BLaER1 treated with 17β-estradiol and CSF1 and Interleukin-3, amounts not matched to agents 10 nM and 100 nM (cell line): ENCODE measurements at regions not wholly inside any gene's neighbourhood (a gene's known extent, or its start where the extent isn't known, plus 50 kb on each side); places are given as distances from the start of the nearest gene placed in this dataset.

Source experiments
- H3K27ac ChIP-seq, 11 experiments: shearing (Covaris generic); formaldehyde crosslinking; 2 replicates each; pipeline ENCODE4 v1.8.1; 2022
- H3K27me3 ChIP-seq, 11 experiments: shearing (Covaris generic); formaldehyde crosslinking; 2 replicates each; pipeline ENCODE4 v1.8.1; 2022
- H3K36me3 ChIP-seq, 11 experiments: shearing (Covaris generic); formaldehyde crosslinking; 2 replicates each; pipeline ENCODE4 v1.8.1; 2022
- H3K4me1 ChIP-seq, 10 experiments: shearing (Covaris generic); formaldehyde crosslinking; 2 replicates each; pipeline ENCODE4 v1.8.1; 2022
- H3K4me2 ChIP-seq, 11 experiments: shearing (Covaris generic); formaldehyde crosslinking; 2 replicates each; pipeline ENCODE4 v1.8.1; 2022
- H3K4me3 ChIP-seq, 10 experiments: shearing (Covaris generic); formaldehyde crosslinking; 2 replicates each; pipeline ENCODE4 v1.8.1; 2022
- H3K9ac ChIP-seq, 11 experiments: shearing (Covaris generic); formaldehyde crosslinking; 2 replicates each; pipeline ENCODE4 v1.8.1; 2022
- H3K9me3 ChIP-seq, 11 experiments: shearing (Covaris generic); formaldehyde crosslinking; replicated peaks in 1 of 11; 2 replicates each; pipeline ENCODE4 v1.8.1; 2022
- H4K20me1 ChIP-seq, 11 experiments: shearing (Covaris generic); formaldehyde crosslinking; 2 replicates each; pipeline ENCODE4 v1.8.1; 2022
- Cebpa-rat ChIP-seq, 11 experiments: shearing (Covaris generic); IDR thresholded peaks; 2 replicates each; pipeline ENCODE4 v1.8.1; 2022

DNA sequence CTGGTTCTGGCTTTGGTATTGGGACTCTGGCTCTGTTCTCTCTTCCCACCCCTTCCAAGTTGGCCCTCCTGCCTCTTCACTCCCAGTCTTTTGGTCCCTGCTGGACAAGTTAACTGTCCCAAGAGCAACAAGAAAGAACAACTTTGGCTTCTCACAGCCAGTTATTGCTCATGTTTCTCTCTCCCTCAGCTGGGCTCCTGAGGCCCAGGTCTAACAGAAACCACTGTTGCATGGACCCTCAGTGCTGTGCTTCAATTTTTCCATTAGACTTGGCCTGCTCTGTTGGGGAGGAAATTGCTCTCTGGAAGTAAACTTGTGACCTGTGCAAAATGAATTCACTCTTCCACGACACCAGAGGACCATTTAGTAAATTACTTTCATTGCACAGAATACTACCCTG, 64.5 kb downstream of the CHST2 start:
- H3K27me3 ChIP-seq = no peaks in the 10 kb centered on the region
- no peak overlapping the region for H3K9ac ChIP-seq
- no peaks in the 10 kb centered on the region for H3K36me3 ChIP-seq
- H3K4me2 ChIP-seq = 0 out of 22 replicates have a peak overlapping the region, but pooled peaks of 1 of the 11 experiments have one; percentile 0
- H3K9me3 ChIP-seq = peaks cover 13 to 18% (median 14%) of the 10 kb centered on the region in 11 experiments; a peak in 19 of 22 replicates
- no peak overlapping the region for H3K27ac ChIP-seq
- no peaks in the 10 kb centered on the region for H4K20me1 ChIP-seq
- TF ChIP-seq Cebpa-rat (IDR thresholded peaks at IDR 0.05) = no peak
- peaks cover 0 to 19% (median 1%) of the 10 kb centered on the region in 10 experiments; a peak in 6 of 20 replicates for H3K4me1 ChIP-seq
- no peak overlapping the region for H3K4me3 ChIP-seq

DNA sequence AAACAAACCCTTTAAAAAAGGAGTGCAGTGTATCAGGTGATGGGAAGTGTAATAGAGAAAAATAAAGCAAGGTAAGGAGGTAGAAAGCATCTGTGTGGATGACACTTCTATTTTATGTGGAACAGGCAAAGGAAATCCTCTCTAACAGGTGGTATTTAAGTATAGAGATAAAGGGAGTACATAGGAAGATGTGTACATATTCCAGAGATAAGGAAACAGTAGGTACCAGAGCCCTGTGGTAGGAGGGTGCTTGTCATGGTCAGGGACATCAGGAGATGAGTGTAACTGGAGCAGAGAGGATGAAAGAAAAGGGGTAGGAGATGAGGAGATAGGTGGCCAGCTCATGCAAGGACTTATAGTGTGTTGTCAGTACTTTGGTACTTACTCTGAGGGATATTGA, 65.8 kb downstream of the CHST2 start:
- H3K4me3 ChIP-seq = no peak overlapping the region
- H3K36me3 ChIP-seq = no peaks in the 10 kb centered on the region
- peaks cover 0 to 19% (median 1%) of the 10 kb centered on the region in 10 experiments; a peak in 6 of 20 replicates for H3K4me1 ChIP-seq
- H3K9me3 ChIP-seq = peaks cover 11 to 17% (median 12%) of the 10 kb centered on the region in 11 experiments; a peak in 19 of 22 replicates
- no peaks in the 10 kb centered on the region for H3K27me3 ChIP-seq
- H3K4me2 ChIP-seq = no peak overlapping the region
- H4K20me1 ChIP-seq = no peaks in the 10 kb centered on the region
- no peak for TF ChIP-seq Cebpa-rat (IDR thresholded peaks at IDR 0.05)
- no peak overlapping the region for H3K9ac ChIP-seq
- H3K27ac ChIP-seq = no peak overlapping the region

DNA sequence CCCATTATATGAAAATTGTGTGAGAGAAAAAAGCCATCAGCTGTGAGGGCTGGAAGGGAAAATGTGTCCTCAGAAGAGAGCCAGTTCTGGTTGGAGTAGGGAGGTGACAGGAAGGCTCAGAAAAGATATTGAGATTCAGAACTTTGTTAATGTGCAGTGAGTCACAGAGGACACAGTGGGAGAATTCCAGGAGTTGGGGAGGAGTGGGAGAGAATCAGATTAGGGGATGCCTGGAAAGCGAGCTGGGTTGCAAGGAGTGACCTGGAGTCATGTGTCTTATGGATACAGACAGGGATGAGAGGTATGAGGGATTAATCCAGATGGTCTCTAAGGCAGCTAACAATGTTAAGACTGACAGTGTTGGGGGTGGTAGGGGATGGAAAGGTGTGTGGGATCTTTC, 67.5 kb downstream of the CHST2 start:
- no peaks in the 10 kb centered on the region for H3K36me3 ChIP-seq

DNA sequence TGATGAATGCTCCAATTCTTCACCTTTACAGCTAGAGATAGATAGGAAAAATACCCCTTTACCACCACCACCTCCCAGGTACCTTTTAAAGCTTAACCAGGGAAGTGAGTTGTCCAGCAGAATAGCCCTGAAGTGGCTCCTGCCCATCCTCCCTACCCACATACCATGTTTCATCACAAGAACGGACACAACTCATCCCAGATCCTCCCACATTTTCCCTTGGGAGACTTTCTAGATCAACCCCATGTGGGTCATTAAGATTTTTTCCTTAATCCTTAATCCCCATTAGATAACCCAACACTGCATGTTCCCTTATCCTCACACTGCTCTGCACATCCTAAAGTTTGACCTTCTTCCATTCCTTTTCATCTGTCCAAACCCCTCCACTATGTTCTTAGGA, 69.3 kb downstream of the CHST2 start:
- Histone ChIP-seq H3K27ac (no peak overlapping the region), H3K27me3 (no peaks in the 10 kb centered on the region), H3K9me3 (peaks cover 9 to 16% (median 12%) of the 10 kb centered on the region in 11 experiments; a peak in 16 of 22 replicates), H3K4me1 (no peaks in the 10 kb centered on the region; a peak in 1 of 20 replicates), H3K9ac (no peak overlapping the region), H3K4me2 (no peak overlapping the region), H4K20me1 (no peaks in the 10 kb centered on the region), H3K4me3 (no peak overlapping the region), H3K36me3 (no peaks in the 10 kb centered on the region)
- no peak for TF ChIP-seq Cebpa-rat (IDR thresholded peaks at IDR 0.05)

More for the DNA sequence above, 67.5 kb downstream of the CHST2 start:
- Histone ChIP-seq H3K4me3 (no peak overlapping the region), H3K9me3 (peaks cover 0 to 1% (median 0%) of the 10 kb centered on the region in 11 experiments; a peak in 2 of 22 replicates), H3K4me2 (no peak overlapping the region), H4K20me1 (no peaks in the 10 kb centered on the region), H3K27me3 (no peaks in the 10 kb centered on the region), H3K9ac (no peak overlapping the region), H3K27ac (no peak overlapping the region), H3K4me1 (peaks cover 0 to 15% (median 1%) of the 10 kb centered on the region in 10 experiments; a peak in 6 of 20 replicates)
- TF ChIP-seq Cebpa-rat (IDR thresholded peaks at IDR 0.05) = no peak

DNA sequence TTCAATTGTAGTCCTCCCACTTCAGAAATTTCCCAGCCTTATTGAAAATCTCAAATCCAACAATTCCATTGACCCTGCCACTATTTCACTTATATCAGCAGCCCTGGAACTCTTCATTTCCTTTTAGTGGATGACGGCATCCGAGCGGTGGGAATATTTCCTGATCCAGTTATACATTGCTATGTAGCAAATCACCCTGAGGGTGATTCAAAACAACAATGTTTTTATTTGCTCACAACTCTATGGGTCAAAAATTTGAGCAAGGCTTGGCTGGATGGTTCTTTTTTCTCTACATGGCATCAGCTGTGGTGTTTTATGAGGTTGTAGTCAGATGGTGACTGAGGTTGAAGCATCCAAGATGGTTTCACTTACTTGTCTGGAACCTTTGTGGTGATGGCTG, 70.5 kb downstream of the CHST2 start:
- H4K20me1 ChIP-seq = no peaks in the 10 kb centered on the region
- no peaks in the 10 kb centered on the region for H3K27me3 ChIP-seq
- H3K4me1 ChIP-seq = no peaks in the 10 kb centered on the region
- H3K9ac ChIP-seq = no peak overlapping the region
- H3K27ac ChIP-seq = no peak overlapping the region
- no peak overlapping the region for H3K4me3 ChIP-seq
- H3K9me3 ChIP-seq = peaks cover 9 to 17% (median 12%) of the 10 kb centered on the region in 11 experiments; a peak in 16 of 22 replicates
- H3K4me2 ChIP-seq = no peak overlapping the region
- no peak for TF ChIP-seq Cebpa-rat (IDR thresholded peaks at IDR 0.05)
- no peaks in the 10 kb centered on the region for H3K36me3 ChIP-seq

DNA sequence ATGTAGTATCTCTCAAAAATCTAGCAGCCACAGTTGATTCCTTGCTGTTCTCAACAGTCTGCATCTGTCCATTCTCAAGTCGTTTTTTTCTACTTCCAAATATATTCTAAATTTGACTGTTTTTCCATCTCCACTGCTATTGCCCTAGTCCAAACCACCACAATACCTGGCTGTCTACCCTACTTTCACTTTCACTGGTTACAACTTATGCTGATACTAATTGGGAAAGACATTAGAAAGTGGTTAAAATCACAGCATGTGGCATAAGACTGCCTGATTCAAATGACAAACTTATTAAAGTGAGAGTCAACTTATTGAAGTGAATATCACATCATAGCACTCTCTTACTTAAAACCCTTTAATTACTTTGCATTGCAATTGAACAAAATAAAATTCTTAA, 72.6 kb downstream of the CHST2 start:
- Histone ChIP-seq H3K4me2 (no peak overlapping the region), H3K36me3 (no peaks in the 10 kb centered on the region), H3K9ac (no peak overlapping the region), H4K20me1 (no peaks in the 10 kb centered on the region), H3K4me3 (no peak overlapping the region), H3K27ac (no peak overlapping the region), H3K4me1 (no peaks in the 10 kb centered on the region), H3K27me3 (no peaks in the 10 kb centered on the region), H3K9me3 (peaks cover 9 to 30% (median 19%) of the 10 kb centered on the region in 11 experiments; a peak in 19 of 22 replicates)
- no peak for TF ChIP-seq Cebpa-rat (IDR thresholded peaks at IDR 0.05)

DNA sequence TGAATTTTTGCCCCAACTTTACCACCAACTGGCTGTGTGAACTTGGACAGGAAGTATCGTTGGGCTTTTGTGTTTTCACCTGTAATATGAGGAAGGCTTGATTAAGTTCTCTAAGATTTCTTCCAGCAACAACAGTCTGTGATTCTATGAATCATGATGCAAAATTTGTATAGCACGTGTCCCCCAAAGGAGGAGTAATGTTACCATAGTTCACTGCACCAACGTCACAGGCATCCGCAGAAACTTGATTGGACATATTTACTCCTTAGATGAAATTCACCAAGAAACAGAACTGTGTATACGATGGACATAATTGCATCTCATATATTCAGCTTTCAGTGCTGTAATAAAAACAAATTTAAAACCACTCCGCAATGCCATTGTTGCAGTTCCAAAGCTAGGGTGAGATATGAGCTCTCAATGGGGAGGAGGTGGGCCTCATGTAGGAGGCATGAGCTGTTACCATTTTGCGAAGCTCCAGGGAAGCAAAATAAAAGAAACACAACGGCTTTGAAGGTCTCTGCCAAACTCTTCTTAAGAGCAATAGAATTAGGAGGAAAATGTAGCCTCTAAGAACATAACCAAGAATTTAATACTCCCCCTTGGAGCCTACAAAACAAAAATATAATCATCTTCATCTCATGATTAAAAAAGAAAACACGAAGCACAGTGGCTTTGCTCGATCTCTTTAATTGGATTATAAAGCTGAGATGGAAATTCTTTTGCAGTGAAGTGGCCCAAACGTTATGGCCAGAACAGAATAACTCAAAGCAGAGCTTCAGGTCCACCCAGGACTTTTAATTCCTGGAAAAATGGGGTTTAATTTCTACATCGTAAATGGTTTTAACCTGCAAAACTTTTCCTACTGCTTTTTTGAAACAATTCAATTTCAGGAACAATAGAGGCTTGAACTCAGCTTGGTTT, 80.7 kb downstream of the CHST2 start:
- Histone ChIP-seq H3K27ac (no peak overlapping the region), H3K4me2 (no peak overlapping the region), H3K36me3 (no peaks in the 10 kb centered on the region), H3K9ac (no peak overlapping the region), H3K27me3 (no peaks in the 10 kb centered on the region), H3K4me1 (peaks cover 0 to 10% (median 6%) of the 10 kb centered on the region in 10 experiments; a peak in 10 of 20 replicates), H3K4me3 (no peak overlapping the region), H4K20me1 (no peaks in the 10 kb centered on the region), H3K9me3 (peaks cover 2 to 30% (median 22%) of the 10 kb centered on the region in 11 experiments)
- no peak for TF ChIP-seq Cebpa-rat (IDR thresholded peaks at IDR 0.05)

DNA sequence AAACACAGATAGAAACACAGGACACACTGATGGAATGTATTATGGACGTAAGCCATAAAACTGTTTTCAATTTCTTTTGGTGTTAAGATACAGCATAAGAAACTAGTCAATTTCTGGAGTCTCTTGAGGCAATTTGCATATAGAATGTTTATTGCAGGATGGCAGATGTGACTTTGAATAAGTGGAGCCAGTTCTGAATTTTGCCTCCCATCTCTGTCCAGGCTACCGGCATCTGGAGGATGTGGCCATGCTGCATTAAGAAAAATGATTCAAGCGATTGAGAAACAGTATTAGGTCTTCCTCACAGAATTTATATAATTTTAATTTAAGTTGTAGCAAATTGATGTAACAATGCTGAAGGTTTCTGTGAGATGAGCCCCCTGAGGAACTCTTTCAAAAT, 81.5 kb downstream of the CHST2 start:
- no peak overlapping the region for H3K4me2 ChIP-seq
- no peak for TF ChIP-seq Cebpa-rat (IDR thresholded peaks at IDR 0.05)
- H3K27ac ChIP-seq = no peak overlapping the region
- no peaks in the 10 kb centered on the region for H4K20me1 ChIP-seq
- H3K9me3 ChIP-seq = peaks cover 7 to 33% (median 28%) of the 10 kb centered on the region in 11 experiments
- H3K27me3 ChIP-seq = no peaks in the 10 kb centered on the region
- no peak overlapping the region for H3K9ac ChIP-seq
- no peak overlapping the region for H3K4me3 ChIP-seq
- H3K4me1 ChIP-seq = peaks cover 0 to 13% (median 8%) of the 10 kb centered on the region in 10 experiments; a peak in 15 of 20 replicates
- H3K36me3 ChIP-seq = no peaks in the 10 kb centered on the region

DNA sequence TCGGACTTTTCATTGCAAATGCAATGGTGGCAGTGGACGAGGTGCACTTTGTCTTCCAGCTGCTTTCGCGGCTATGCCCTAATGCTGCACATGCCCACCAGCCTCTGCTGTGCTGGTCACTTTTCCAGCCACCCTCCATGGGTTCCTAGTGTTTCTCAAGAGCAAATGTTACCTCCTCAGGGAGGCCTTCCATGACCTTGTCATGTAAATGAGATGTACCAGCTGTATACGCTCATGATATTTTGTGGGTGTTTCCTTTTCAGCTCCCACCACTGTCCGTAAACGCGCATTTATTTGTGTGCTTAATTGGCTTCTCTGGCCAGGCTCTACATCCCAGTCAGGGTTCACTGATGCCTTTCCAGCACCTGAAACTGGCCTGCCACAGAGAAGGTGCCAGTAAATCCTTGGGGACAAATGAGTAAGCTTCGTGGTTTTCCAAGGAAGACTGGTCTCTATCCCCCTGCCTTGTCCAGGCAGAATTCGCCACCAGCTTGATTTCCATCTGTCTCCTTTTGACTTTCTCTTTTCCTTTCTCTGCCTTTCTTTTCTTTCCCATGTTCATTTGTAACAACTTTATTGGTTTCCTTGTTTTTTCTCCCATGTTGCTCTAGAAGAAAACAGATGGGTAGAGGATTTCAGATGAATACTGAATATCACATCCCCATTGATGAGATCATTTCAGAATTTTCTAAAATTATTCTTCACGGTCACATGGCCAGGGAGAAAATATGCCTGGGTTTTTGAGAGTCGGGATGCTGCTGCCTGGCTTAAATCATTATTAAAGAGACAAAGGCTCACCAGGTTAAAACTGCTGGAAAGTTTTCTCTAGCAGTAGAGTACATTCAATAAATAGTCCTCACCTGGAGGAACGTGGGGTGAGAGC, 82.5 kb downstream of the CHST2 start:
- H4K20me1 ChIP-seq = no peaks in the 10 kb centered on the region
- peaks cover 7 to 28% (median 22%) of the 10 kb centered on the region in 11 experiments for H3K9me3 ChIP-seq
- peak overlapping the region in 1 of 11 experiments; percentile 2; a peak in 1 of 22 replicates for H3K27ac ChIP-seq
- H3K36me3 ChIP-seq = no peaks in the 10 kb centered on the region
- H3K27me3 ChIP-seq = no peaks in the 10 kb centered on the region
- H3K9ac ChIP-seq = no peak overlapping the region
- peak overlapping the region in 8 of 11 experiments; percentile 3 to 49 (median 26); a peak in 11 of 22 replicates for H3K4me2 ChIP-seq
- no peak for TF ChIP-seq Cebpa-rat (IDR thresholded peaks at IDR 0.05)
- H3K4me3 ChIP-seq = no peak overlapping the region
- H3K4me1 ChIP-seq = peaks cover 6 to 23% (median 19%) of the 10 kb centered on the region in 10 experiments
